OCI-LY3 (cell line): ENCODE measurements at regions not wholly inside any gene's neighbourhood (a gene's known extent, or its start where the extent isn't known, plus 50 kb on each side); places are given as distances from the start of the nearest gene placed in this dataset.

Experiments
- H2AFZ ChIP-seq: fragments of 200-600, 300-600 bp; shearing (Covaris generic); 2 replicates; pipeline ENCODE4 v1.6.0; 2014; ENCODE audit warnings: antibody characterized with exemption, low read depth, low read length
- H3K27ac ChIP-seq: fragments of 200-600, 300-600 bp; sonication (generic); 2 replicates; pipeline ENCODE4 v1.5.1; 2014; ENCODE audit warnings: mild to moderate bottlenecking, low read length, moderate library complexity, mixed read lengths
- H3K27me3 ChIP-seq: fragments of 200-600, 300-600 bp; sonication (generic); 2 replicates; pipeline ENCODE4 v1.6.1; 2014; ENCODE audit warnings: low read depth, low read length, mixed read lengths
- H3K36me3 ChIP-seq: fragments of 200-600, 300-600 bp; sonication (generic); replicated peaks from 2 replicates; pipeline ENCODE3; 2014; ENCODE audit warnings: low read depth, low read length, mixed read lengths
- H3K4me1 ChIP-seq: fragments of 300-600, 200-600 bp; sonication (generic); 2 replicates; pipeline ENCODE4 v1.6.1; 2014; ENCODE audit warnings: low read length, mixed read lengths
- H3K4me2 ChIP-seq: fragments of 200-600, 300-600 bp; sonication (generic); 2 replicates; pipeline ENCODE4 v1.6.1; 2014; ENCODE audit warnings: low read length, mixed read lengths
- H3K4me3 ChIP-seq: fragments of 300-600, 200-600 bp; sonication (generic); 2 replicates; pipeline ENCODE4 v1.5.1; 2014; ENCODE audit warnings: antibody characterized with exemption, mild to moderate bottlenecking, low read length, moderate library complexity
- H3K79me2 ChIP-seq: fragments of 300-600, 200-600 bp; shearing (Covaris generic); 2 replicates; pipeline ENCODE4 v1.6.1; 2014; ENCODE audit warnings: mild to moderate bottlenecking, low read length, mixed read lengths
- H3K9ac ChIP-seq: fragments of 300-600, 200-600 bp; shearing (Covaris generic); 2 replicates; pipeline ENCODE4 v1.6.0; 2014; ENCODE audit warnings: mild to moderate bottlenecking, low read length, moderate library complexity
- H3K9me3 ChIP-seq: fragments of 200-600, 300-600 bp; shearing (Covaris generic); 2 replicates; pipeline ENCODE4 v1.6.1; 2014; ENCODE audit warnings: low read length, mixed read lengths; ENCODE audit not compliant: insufficient read depth
- H4K20me1 ChIP-seq: fragments of 200-600, 300-600 bp; sonication (generic); 2 replicates; pipeline ENCODE4 v1.6.1; 2016; ENCODE audit warnings: low read length, mixed read lengths; ENCODE audit not compliant: insufficient read depth
- EZH2phosphoT487 ChIP-seq: fragments of 200-600 bp; shearing (Covaris generic); IDR thresholded peaks from 2 replicates; pipeline ENCODE4 v1.6.1; 2018; ENCODE audit warnings: antibody characterized with exemption, mixed run types, low read depth
- TF ChIP-seq, protein P1 (sequence below): fragments of 200-600, 300-600 bp; sonication (generic); IDR thresholded peaks from 2 replicates; pipeline ENCODE4 v1.5.1; 2014; ENCODE audit warnings: antibody characterized with exemption, low read length, low read depth

DNA sequence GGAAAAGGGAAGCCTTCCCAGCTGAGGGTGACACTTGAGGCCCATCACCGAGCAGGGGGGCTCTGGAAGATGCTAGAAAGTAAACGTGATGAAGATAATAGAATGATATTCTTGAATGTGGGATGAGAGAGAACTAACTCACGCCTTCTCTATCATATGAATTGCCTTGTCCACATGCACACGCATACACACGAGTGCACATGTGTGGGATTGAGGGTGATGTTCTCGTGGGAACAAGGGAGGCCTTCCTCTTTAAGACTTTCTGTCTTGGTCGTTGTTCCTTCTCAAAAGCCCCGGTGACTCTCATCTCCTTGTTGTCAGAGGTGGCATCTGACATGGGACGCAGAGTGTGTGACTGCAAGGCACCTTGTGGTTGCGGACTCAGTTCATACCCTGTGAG lies 436.9 kb downstream of the ZNF516 start:
- Histone ChIP-seq H3K27ac (no peak overlapping the region), H4K20me1 (no peaks in the 10 kb centered on the region), H3K9ac (no peak overlapping the region), H3K36me3 (no peaks in the 10 kb centered on the region), H3K4me1 (no peaks in the 10 kb centered on the region), H3K27me3 (no peaks in the 10 kb centered on the region), H3K4me3 (no peak overlapping the region), H3K79me2 (no peaks in the 10 kb centered on the region), H2AFZ (no peak overlapping the region), H3K9me3 (peaks cover 4% of the 10 kb centered on the region; the same call in 1 of the 2 replicates), H3K4me2 (no peak overlapping the region)
- no peak for TF ChIP-seq EZH2phosphoT487
- TF ChIP-seq, protein P1, sequence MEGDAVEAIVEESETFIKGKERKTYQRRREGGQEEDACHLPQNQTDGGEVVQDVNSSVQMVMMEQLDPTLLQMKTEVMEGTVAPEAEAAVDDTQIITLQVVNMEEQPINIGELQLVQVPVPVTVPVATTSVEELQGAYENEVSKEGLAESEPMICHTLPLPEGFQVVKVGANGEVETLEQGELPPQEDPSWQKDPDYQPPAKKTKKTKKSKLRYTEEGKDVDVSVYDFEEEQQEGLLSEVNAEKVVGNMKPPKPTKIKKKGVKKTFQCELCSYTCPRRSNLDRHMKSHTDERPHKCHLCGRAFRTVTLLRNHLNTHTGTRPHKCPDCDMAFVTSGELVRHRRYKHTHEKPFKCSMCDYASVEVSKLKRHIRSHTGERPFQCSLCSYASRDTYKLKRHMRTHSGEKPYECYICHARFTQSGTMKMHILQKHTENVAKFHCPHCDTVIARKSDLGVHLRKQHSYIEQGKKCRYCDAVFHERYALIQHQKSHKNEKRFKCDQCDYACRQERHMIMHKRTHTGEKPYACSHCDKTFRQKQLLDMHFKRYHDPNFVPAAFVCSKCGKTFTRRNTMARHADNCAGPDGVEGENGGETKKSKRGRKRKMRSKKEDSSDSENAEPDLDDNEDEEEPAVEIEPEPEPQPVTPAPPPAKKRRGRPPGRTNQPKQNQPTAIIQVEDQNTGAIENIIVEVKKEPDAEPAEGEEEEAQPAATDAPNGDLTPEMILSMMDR: no peak

DNA sequence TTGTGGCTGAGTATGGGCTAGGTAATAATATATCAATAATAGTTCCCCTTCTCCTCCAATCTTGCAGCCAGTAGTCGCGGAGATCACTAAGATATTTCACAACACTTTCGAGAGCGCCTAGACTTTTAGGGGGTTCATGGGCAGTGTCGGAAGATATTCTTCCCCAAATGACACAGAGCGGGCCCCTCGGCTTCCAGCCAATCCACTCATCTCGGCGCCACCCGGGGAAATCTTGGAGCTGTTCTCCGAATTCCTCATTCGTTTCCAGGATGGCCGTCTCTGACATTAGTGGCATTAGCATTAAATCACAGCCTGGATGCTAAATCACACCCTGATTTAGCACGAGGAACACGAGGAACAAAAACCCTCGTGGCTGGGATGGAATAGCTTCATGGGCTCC lies 437.7 kb downstream of the ZNF516 start:
- H3K4me2 ChIP-seq: no peak overlapping the region
- H3K9me3 ChIP-seq: peaks cover 4% of the 10 kb centered on the region; the same call in 1 of the 2 replicates
- H3K27ac ChIP-seq: no peak overlapping the region
- no peak overlapping the region for H3K9ac ChIP-seq
- H3K4me1 ChIP-seq: no peaks in the 10 kb centered on the region
- H3K4me3 ChIP-seq: no peak overlapping the region
- TF ChIP-seq EZH2phosphoT487: no peak
- TF ChIP-seq, protein P1: no peak
- no peaks in the 10 kb centered on the region for H3K79me2 ChIP-seq
- H3K36me3 ChIP-seq: no peaks in the 10 kb centered on the region
- H2AFZ ChIP-seq: no peak overlapping the region
- H4K20me1 ChIP-seq: no peaks in the 10 kb centered on the region
- H3K27me3 ChIP-seq: no peaks in the 10 kb centered on the region

DNA sequence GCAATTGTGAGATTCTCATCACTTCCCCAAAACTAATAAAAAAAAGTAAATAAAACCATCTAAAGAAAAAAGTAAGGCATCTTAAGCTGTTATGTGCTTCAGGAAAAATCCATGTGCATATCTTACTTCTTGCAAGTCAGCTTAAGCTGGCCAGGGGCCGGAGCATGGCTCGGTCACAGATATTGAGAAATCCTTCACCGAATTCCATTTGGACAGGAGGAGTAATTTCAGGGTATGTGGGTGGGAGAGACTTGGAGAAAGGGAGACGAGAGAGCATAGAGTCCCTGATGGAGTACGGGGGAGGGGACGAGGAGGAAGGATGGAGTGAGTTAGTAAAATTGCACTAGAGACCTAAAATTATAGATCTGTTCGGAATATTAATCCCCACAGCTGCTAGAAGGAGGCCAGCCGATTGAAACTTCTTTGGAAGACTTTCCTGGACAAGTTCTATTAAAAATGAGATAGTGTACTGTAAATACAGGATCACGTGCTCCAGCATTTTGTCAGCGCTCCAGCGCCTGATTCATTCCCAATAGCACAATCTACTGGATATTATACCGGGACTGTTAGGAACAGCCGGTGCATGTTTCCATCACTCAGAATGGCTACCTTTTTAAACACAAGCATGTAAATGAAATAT lies 438.5 kb downstream of the ZNF516 start:
- H3K36me3 ChIP-seq: no peaks in the 10 kb centered on the region
- no peaks in the 10 kb centered on the region for H3K27me3 ChIP-seq
- peaks cover 4% of the 10 kb centered on the region; the same call in 1 of the 2 replicates for H3K9me3 ChIP-seq
- no peak overlapping the region for H3K27ac ChIP-seq
- H3K4me3 ChIP-seq: no peak overlapping the region
- no peak overlapping the region for H3K9ac ChIP-seq
- H3K79me2 ChIP-seq: no peaks in the 10 kb centered on the region
- no peak overlapping the region for H2AFZ ChIP-seq
- no peaks in the 10 kb centered on the region for H3K4me1 ChIP-seq
- H4K20me1 ChIP-seq: no peaks in the 10 kb centered on the region
- H3K4me2 ChIP-seq: no peak overlapping the region
- no peak for TF ChIP-seq EZH2phosphoT487
- TF ChIP-seq, protein P1: no peak

DNA sequence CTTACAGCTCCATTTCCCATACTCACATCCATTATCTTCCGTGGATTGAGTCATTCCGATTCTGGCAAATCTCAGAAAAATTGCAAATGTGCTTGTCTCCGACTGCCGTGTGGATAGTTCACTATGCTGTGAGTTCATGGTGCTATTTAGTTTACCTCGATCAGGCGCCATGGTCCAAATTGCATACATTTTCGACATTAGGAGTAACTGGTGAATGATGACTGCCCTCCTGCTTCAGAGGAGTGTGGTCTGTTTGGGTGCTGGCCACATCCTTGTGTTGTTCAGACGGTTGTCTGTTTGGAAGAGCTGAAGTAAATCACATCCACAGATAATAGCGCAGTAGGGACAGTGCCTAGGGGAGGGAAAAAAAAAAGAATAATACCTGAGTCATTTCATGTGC lies 439.5 kb downstream of the ZNF516 start:
- Histone ChIP-seq H3K79me2 (no peaks in the 10 kb centered on the region), H3K4me3 (no peak overlapping the region), H3K27me3 (no peaks in the 10 kb centered on the region), H3K27ac (no peak overlapping the region), H2AFZ (no peak overlapping the region), H3K4me1 (no peaks in the 10 kb centered on the region), H3K9ac (no peak overlapping the region), H4K20me1 (no peaks in the 10 kb centered on the region), H3K36me3 (no peaks in the 10 kb centered on the region), H3K4me2 (no peak overlapping the region), H3K9me3 (peaks cover 4% of the 10 kb centered on the region; the same call in 1 of the 2 replicates)
- TF ChIP-seq, protein P1: no peak
- no peak for TF ChIP-seq EZH2phosphoT487
